ENCODE measurements at regions not wholly inside any gene's neighbourhood (a gene's known extent, or its start where the extent isn't known, plus 50 kb on each side); places are given as distances from the start of the nearest gene placed in this dataset.

DNA sequence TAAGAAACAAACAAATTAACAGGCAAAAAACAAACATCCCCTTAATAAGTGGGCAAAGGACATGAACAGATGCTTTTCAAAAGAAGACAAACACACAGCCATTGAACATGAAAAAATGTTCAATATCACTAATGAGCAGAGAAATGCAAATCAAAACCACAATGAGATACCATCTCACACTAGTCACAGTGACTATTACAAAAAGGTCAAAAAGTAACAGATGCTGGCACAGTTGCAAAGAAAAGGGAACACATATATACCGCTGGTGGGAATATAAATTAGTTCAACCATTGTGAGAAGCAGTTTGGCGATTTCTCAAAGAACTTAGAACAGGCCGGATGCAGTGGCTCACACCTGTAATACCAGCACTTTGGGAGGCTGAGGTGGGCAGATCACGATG, 146.1 kb upstream of the NEIL3 start:
- Mint-ChIP-seq H3K36me3 (ENCODE audit: low read depth) (no peaks in the 10 kb centered on the region), H3K4me1 (ENCODE audit: low read depth) (peaks cover 12% of the 10 kb centered on the region), H3K27ac (no peak overlapping the region), H3K27me3 (ENCODE audit: insufficient read depth) (peaks cover 8% of the 10 kb centered on the region; the same call in 1 of the 2 replicates), H3K9me3 (no peaks in the 10 kb centered on the region), H3K4me3 (no peak overlapping the region)
- TF ChIP-seq, protein P1, sequence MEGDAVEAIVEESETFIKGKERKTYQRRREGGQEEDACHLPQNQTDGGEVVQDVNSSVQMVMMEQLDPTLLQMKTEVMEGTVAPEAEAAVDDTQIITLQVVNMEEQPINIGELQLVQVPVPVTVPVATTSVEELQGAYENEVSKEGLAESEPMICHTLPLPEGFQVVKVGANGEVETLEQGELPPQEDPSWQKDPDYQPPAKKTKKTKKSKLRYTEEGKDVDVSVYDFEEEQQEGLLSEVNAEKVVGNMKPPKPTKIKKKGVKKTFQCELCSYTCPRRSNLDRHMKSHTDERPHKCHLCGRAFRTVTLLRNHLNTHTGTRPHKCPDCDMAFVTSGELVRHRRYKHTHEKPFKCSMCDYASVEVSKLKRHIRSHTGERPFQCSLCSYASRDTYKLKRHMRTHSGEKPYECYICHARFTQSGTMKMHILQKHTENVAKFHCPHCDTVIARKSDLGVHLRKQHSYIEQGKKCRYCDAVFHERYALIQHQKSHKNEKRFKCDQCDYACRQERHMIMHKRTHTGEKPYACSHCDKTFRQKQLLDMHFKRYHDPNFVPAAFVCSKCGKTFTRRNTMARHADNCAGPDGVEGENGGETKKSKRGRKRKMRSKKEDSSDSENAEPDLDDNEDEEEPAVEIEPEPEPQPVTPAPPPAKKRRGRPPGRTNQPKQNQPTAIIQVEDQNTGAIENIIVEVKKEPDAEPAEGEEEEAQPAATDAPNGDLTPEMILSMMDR (IDR thresholded peaks at IDR 0.05), result no peak
- DNase-seq, result peak; percentile 41

DNA sequence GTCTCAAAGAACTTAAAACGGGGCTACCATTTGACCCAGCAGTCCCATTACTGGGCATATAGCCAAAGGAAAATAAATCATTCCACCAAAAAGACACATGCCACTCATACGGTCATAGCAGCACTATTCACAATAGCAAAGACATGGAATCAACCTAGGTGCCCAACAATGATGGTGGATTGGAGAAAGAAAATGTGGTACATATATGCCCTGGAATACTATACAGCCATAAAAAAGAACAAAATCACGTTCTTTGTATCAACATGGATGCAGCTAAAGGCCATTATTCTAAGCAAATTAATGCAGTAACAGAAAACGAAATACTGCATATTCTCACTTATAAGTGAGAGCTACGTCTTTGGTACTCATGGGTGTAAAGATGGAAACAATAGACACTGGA, 138.1 kb upstream of the NEIL3 start:
- DNase-seq, result no peak
- H3K27me3 Mint-ChIP-seq (ENCODE audit: insufficient read depth), result no peaks in the 10 kb centered on the region

DNA sequence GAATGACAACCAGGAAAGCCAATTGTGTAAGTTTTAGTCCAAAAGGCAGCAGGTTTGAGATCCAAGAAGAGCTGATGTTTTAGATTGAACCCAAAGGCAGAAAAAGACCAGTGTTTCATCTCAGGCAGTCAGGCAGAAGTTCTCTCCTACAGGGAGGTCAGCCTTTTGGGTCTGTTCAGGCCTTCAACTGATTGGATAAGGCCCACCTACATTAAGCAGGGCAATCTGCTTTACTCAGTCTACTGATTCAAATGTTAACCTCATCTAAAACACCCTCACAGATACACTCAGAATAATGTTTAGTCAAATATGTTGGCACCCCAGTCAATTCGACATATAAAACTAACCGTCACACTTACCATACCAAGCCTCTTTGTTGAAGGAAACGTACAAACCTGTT, 134.2 kb upstream of the NEIL3 start:
- Mint-ChIP-seq H3K27me3 (ENCODE audit: insufficient read depth) (no peaks in the 10 kb centered on the region), H3K36me3 (ENCODE audit: low read depth) (no peaks in the 10 kb centered on the region), H3K27ac (no peak overlapping the region), H3K4me3 (no peak overlapping the region), H3K9me3 (no peaks in the 10 kb centered on the region), H3K4me1 (ENCODE audit: low read depth) (peaks cover 23% of the 10 kb centered on the region)
- TF ChIP-seq, protein P1 (IDR thresholded peaks at IDR 0.05), result no peak
- no peak for DNase-seq

More for the DNA sequence above, 138.1 kb upstream of the NEIL3 start:
- H3K4me1 Mint-ChIP-seq (ENCODE audit: low read depth), result peaks cover 7% of the 10 kb centered on the region
- no peak overlapping the region for H3K27ac Mint-ChIP-seq
- no peak overlapping the region for H3K4me3 Mint-ChIP-seq
- TF ChIP-seq, protein P1 (IDR thresholded peaks at IDR 0.05), result no peak
- H3K36me3 Mint-ChIP-seq (ENCODE audit: low read depth), result no peaks in the 10 kb centered on the region
- H3K9me3 Mint-ChIP-seq, result no peaks in the 10 kb centered on the region

DNA sequence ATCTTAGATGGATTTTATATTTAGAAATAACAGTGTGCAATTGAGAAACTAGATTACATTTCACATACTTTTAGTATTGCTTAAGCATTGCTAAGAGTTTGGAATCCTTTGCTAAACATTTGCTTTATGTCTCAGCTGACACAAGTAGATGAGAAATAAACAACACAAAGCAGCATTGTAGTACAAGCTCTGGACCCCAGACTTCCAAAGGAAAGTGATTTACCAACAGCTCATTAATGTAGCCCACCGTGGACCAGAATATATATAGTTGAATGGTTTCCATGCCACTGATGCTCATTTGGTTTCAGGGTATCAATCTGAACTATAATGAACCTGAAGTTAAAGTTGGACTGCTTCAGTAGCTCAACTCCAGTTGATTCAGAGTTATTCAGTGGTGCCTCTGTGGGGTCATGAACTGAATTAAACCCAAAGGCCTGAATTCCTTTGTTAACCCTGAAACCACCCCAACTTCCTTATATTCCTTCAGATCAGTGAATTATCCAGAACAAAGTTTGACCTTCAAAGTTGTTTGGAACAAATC, 132.1 kb upstream of the NEIL3 start:
- peaks cover 37% of the 10 kb centered on the region for H3K4me1 Mint-ChIP-seq (ENCODE audit: low read depth)
- no peaks in the 10 kb centered on the region for H3K36me3 Mint-ChIP-seq (ENCODE audit: low read depth)
- DNase-seq, result peak; percentile 43
- H3K4me3 Mint-ChIP-seq, result no peak overlapping the region
- H3K27ac Mint-ChIP-seq, result peak overlapping the region; percentile 1
- H3K9me3 Mint-ChIP-seq, result no peaks in the 10 kb centered on the region
- H3K27me3 Mint-ChIP-seq (ENCODE audit: insufficient read depth), result peaks cover 3% of the 10 kb centered on the region; the same call in 1 of the 2 replicates
- TF ChIP-seq, protein P1 (IDR thresholded peaks at IDR 0.05), result no peak

DNA sequence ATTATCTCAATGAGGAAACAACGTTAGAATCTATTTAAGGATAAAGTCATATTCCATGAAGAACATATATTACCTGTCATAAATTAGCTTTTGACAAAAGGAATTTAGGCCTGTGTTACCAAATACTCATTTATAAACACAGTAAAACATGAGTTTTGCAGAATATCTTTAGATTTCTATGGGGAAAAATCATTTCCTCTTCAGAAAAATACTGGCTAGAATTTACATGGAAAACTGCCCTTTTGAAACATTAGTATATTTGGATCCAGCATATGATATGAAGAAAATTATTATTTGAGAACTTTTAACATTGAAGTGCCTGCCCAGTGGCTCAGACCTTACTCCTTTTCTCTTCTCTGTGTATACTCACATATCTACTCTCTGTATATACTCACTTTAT, 131.4 kb upstream of the NEIL3 start:
- Mint-ChIP-seq H3K27ac (peak overlapping the region; percentile 1; the same call in 1 of the 2 replicates), H3K36me3 (ENCODE audit: low read depth) (no peaks in the 10 kb centered on the region), H3K27me3 (ENCODE audit: insufficient read depth) (peaks cover 3% of the 10 kb centered on the region; the same call in 1 of the 2 replicates), H3K9me3 (no peaks in the 10 kb centered on the region), H3K4me3 (no peak overlapping the region), H3K4me1 (ENCODE audit: low read depth) (peaks cover 43% of the 10 kb centered on the region)
- TF ChIP-seq, protein P1 (IDR thresholded peaks at IDR 0.05), result no peak
- DNase-seq, result no peak

All from HFFc6 (cell line).